Ascending aorta (tissue), 2 donors: ENCODE measurements at regions not wholly inside any gene's neighbourhood (a gene's known extent, or its start where the extent isn't known, plus 50 kb on each side); places are given as distances from the start of the nearest gene placed in this dataset.
A peak's percentile ranks its signal among the peaks of the same experiment; 100 is the strongest.
"Not testable (repeated sequence)": the region's sequence is repeated elsewhere in the genome, so short reads cannot be mapped to it uniquely, and the experiment has no call there.

Experiments
- DNase-seq, 2 donors: peaks; one replicate each; pipeline ENCODE4 v3.0.0-alpha.2; 2019; ENCODE audit warnings: low spot score in 2 of 2
- H3K27ac ChIP-seq, 2 donors: fragments of 200-600 bp; sonication (generic); one replicate each; pipeline ENCODE4 v1.5.1; 2016 to 2017; ENCODE audit warnings: mild to moderate bottlenecking in 1 of 2
- H3K27me3 ChIP-seq: fragments of 200-600 bp; sonication (generic); one replicate; pipeline ENCODE4 v1.5.1; 2017
- H3K36me3 ChIP-seq, 2 donors: fragments of 200-600 bp; sonication (generic); one replicate each; pipeline ENCODE4 v1.5.1; 2016
- H3K4me1 ChIP-seq, 2 donors: fragments of 200-600 bp; sonication (generic); one replicate each; pipeline ENCODE4 v1.5.1; 2016 to 2017; ENCODE audit warnings: mild to moderate bottlenecking in 1 of 2
- H3K4me3 ChIP-seq, 2 donors: fragments of 200-600 bp; sonication (generic); one replicate each; pipeline ENCODE4 v1.5.1; 2016 to 2017; ENCODE audit warnings: mild to moderate bottlenecking in 1 of 2
- H3K9me3 ChIP-seq, 2 donors: fragments of 200-600 bp; sonication (generic); one replicate each; pipeline ENCODE4 v1.5.1; 2016
- intact Hi-C: fragments of 100-400 bp; cut with DNase I; formaldehyde crosslinking; loops from one replicate; pipeline ENCODE4 v1.15.1; 2023
- TF ChIP-seq, protein P1 (sequence below), 3 experiments: fragments of 200-600 bp in 2 of 3; fragments of 450-650 bp in 1 of 3; sonication (generic) in 2 of 3; IDR thresholded peaks; one replicate each; pipeline ENCODE4 v1.5.1; 2016 to 2019; ENCODE audit warnings: antibody characterized with exemption in 3 of 3, mild to moderate bottlenecking in 1 of 3, moderate library complexity in 1 of 3

DNA sequence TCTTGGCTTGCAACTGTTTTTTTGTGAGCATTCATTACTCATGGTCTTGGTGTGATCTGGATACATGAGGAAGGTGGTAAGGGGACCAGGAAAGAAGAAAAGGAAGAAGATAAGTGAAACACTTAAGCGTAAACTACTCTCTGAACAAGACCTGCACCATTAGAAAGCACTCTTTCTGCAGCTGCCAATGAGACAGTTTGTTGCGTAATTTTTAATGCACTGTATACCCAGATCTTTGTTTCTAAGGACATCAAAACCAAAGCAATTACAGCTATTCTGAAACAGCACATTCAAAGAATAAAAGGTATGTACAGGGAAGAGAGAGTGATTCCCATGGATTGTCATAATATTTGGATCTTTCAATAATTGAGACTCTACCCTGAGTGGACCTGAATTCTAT lies 147.4 kb downstream of the BLID start:
- Histone ChIP-seq H3K27ac (no peak overlapping the region), H3K9me3 (no peaks in the 10 kb centered on the region), H3K4me1 (no peaks in the 10 kb centered on the region), H3K4me3 (no peak overlapping the region), H3K27me3 (no peaks in the 10 kb centered on the region), H3K36me3 (no peaks in the 10 kb centered on the region)
- intact Hi-C loops: no loop called here
- TF ChIP-seq, protein P1, sequence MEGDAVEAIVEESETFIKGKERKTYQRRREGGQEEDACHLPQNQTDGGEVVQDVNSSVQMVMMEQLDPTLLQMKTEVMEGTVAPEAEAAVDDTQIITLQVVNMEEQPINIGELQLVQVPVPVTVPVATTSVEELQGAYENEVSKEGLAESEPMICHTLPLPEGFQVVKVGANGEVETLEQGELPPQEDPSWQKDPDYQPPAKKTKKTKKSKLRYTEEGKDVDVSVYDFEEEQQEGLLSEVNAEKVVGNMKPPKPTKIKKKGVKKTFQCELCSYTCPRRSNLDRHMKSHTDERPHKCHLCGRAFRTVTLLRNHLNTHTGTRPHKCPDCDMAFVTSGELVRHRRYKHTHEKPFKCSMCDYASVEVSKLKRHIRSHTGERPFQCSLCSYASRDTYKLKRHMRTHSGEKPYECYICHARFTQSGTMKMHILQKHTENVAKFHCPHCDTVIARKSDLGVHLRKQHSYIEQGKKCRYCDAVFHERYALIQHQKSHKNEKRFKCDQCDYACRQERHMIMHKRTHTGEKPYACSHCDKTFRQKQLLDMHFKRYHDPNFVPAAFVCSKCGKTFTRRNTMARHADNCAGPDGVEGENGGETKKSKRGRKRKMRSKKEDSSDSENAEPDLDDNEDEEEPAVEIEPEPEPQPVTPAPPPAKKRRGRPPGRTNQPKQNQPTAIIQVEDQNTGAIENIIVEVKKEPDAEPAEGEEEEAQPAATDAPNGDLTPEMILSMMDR (IDR thresholded peaks at IDR 0.05): no peak
- DNase-seq: no peak

- TF ChIP-seq, protein P1 (IDR thresholded peaks at IDR 0.05): no peak
- no peak overlapping the region for H3K27ac ChIP-seq
- no peaks in the 10 kb centered on the region for H3K4me1 ChIP-seq
- no peaks in the 10 kb centered on the region for H3K27me3 ChIP-seq
- no peak for DNase-seq
- H3K4me3 ChIP-seq: no peak overlapping the region
- H3K36me3 ChIP-seq: no peaks in the 10 kb centered on the region
- intact Hi-C loops: no loop called here
- no peaks in the 10 kb centered on the region for H3K9me3 ChIP-seq
Observed at GRCh38 chr11:121967131-121967704, 148.8 kb downstream of the BLID start.

DNA sequence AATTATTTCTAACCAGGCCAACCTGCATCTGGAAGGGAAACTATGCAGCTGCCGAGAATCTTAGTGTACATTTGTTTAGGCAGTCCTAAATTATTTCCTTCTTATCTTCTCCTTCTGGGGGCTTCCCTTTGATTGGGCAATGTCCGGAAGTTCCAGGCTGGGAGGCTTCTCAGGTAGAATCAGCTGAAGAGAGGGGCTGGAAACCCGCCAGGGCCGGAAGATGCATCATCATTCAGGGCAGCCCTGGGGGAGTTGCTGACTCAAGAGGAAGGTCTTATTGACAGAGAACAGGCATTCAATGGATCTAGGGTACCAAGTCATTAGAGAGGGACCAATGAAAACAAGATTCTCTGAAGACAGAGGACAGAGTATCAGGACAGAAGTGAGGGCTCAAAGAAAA lies 150.7 kb downstream of the BLID start:
- peaks cover 0 to 4% of the 10 kb centered on the region in 2 donors for H3K4me1 ChIP-seq
- no peaks in the 10 kb centered on the region for H3K36me3 ChIP-seq
- H3K27ac ChIP-seq: no peak overlapping the region
- intact Hi-C loops: no loop called here
- no peaks in the 10 kb centered on the region for H3K27me3 ChIP-seq
- TF ChIP-seq, protein P1 (IDR thresholded peaks at IDR 0.05): no peak
- no peaks in the 10 kb centered on the region for H3K9me3 ChIP-seq
- DNase-seq: no peak
- no peak overlapping the region for H3K4me3 ChIP-seq

GRCh38 chr11:121964591-121964990 lies 151.4 kb downstream of the BLID start:
- no peak for DNase-seq
- peaks cover 0 to 4% of the 10 kb centered on the region in 2 donors for H3K4me1 ChIP-seq
- no peak overlapping the region for H3K27ac ChIP-seq
- TF ChIP-seq, protein P1 (IDR thresholded peaks at IDR 0.05): no peak
- H3K36me3 ChIP-seq: no peaks in the 10 kb centered on the region
- no peak overlapping the region for H3K4me3 ChIP-seq
- H3K9me3 ChIP-seq: no peaks in the 10 kb centered on the region
- H3K27me3 ChIP-seq: no peaks in the 10 kb centered on the region
- intact Hi-C loops: no loop called here

- H3K9me3 ChIP-seq, DNase-seq, H3K4me3 ChIP-seq, intact Hi-C loops, H3K27me3 ChIP-seq, H3K36me3 ChIP-seq, H3K27ac ChIP-seq, H3K4me1 ChIP-seq: not testable (repeated sequence)
Observed at GRCh38 chr11:121963846-121964245, 152.2 kb downstream of the BLID start.

DNA sequence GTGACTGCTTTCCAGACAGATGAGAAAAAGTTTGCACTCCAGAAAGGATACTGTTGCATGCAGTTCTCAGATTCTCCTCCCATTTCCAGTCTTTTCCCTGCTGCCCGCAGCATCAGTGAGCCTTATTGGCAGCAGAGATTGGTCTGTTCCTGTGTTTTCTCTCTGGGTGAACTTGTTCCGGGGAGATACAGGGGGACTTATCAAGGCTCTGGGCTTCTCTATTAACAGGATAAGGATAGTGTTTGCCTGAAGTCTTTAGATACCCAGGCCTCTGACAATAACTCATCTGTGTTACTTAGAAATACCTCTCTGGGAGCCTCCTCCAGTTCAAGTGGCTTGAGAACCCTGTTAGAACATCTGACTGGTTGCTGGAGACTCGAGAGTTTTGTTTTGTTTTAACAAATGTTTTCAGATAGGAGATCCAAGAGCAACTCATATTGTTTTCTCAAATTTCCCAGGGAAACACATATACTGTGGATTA lies 154.7 kb downstream of the BLID start:
- peak overlapping the region in 1 of 2 donors; percentile 32 for H3K27ac ChIP-seq
- intact Hi-C loops: no loop called here

More for the DNA sequence above, 154.7 kb downstream of the BLID start:
- TF ChIP-seq, protein P1 (IDR thresholded peaks at IDR 0.05): no peak
- no peak for DNase-seq
- H3K36me3 ChIP-seq: no peaks in the 10 kb centered on the region
- no peak overlapping the region for H3K4me3 ChIP-seq
- H3K4me1 ChIP-seq: peaks cover 0 to 9% of the 10 kb centered on the region in 2 donors
- H3K9me3 ChIP-seq: no peaks in the 10 kb centered on the region
- H3K27me3 ChIP-seq: no peaks in the 10 kb centered on the region
